GM21390 (cell line): ENCODE measurements at regions not wholly inside any gene's neighbourhood (a gene's known extent, or its start where the extent isn't known, plus 50 kb on each side); places are given as distances from the start of the nearest gene placed in this dataset.

Experiments used
- ATAC-seq: cut with Tn5 transposase; IDR thresholded peaks from one replicate; pipeline ENCODE4 v1.9.1; 2021; ENCODE audit not compliant: unreplicated experiment

DNA sequence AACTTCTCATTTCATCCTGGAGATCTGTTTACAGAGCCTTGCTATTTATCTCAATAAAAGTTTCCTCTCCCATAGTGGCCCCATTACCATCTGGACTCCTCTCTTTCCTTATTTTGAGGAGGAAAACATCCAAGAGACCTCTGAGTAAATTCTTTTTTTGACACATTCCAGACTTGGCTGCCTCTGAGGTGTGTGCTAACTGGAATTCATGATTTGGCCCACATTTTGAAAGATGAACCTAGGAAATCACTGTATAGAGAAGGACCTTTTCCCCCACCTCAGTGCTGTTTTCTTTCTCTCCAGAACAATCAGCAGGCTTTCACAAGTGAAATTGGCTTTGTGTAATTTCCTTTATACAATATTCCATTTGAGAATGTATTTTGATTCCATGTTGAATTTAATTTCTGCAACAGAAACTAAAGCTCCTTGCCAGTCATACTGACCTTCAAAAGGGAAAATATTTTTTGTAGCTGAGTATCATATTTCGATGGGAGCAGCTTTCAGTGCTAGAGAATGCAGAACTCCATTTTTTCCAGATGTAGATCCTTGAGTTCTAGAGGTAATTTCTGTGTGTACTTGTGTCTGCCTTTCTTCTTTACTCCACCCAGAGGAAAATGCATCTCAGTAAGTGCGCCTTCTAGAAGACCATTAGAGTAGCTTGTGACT, 244.9 kb upstream of the RGS6 start:
- no peak for ATAC-seq

GRCh38 chr14:71688576-71688975, 243.7 kb upstream of the RGS6 start:
- ATAC-seq, result no peak

GRCh38 chr14:71690478-71690877, 241.8 kb upstream of the RGS6 start:
- no peak for ATAC-seq

DNA sequence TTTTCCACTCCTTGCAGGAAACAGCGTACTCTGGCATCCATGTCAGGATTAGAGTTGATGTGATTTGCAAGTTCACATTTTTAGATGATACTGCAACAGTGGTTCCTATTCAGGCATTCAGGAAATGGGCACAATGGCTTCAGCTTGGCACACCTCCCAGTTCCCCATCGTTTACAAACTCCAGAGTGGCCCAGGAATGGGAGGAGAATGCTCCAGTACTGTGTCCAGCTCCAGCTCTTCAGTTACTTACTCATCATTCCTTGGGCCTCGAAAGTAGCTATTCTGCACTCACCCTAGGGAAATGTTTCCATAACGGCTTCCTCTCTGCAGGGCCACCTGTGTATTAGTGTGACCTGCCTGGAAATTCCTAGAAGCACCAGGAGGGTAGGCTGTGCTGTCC, 239.7 kb upstream of the RGS6 start:
- no peak for ATAC-seq

- ATAC-seq, result no peak
Measured at GRCh38 chr14:71693381-71693780, 238.8 kb upstream of the RGS6 start.

GRCh38 chr14:71694591-71695530, 237.4 kb upstream of the RGS6 start:
- ATAC-seq, result no peak

GRCh38 chr14:71695611-71696350, 236.4 kb upstream of the RGS6 start:
- no peak for ATAC-seq

DNA sequence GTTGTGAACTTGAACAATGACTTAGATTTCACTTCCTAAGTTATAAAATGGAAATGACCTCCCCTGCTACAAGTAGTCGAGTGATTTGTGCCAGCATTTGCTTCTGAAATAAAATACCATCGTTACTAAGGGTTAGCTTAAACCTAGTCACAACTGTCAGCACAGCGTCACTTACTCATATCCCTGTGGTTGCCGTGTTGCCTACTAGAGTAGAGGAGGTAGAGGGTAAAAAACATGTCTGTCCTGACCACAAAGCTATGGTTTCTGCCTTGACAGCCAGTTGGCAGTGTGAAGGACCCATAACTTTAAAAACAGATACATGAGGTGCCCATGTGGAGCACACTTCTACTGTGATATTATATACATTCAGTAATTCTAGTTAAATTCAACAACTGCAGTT, 234.2 kb upstream of the RGS6 start:
- ATAC-seq, result no peak

DNA sequence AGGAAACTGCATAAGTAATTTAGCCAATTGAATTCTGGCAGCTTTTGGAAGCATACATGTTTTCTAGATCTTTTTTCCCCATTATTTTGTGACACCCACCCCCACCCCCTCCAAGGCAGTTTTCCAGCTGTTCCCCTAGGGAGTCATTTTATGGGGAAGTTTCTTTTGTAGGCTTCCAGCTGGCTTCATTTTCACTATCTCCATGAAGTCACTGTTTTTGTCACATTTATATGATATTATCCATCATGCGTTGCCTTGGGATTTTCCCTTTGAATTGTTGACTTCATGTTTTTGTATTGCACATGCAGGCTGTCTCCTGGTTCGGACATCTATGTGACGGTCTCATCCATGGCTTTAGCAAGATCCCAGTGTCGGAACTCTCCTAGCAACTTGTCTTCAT, 233.6 kb upstream of the RGS6 start:
- no peak for ATAC-seq

- ATAC-seq, result no peak
Measured at GRCh38 chr14:71701990-71702389, 230.2 kb upstream of the RGS6 start.

GRCh38 chr14:71702786-71703185, 229.4 kb upstream of the RGS6 start:
- ATAC-seq, result no peak

DNA sequence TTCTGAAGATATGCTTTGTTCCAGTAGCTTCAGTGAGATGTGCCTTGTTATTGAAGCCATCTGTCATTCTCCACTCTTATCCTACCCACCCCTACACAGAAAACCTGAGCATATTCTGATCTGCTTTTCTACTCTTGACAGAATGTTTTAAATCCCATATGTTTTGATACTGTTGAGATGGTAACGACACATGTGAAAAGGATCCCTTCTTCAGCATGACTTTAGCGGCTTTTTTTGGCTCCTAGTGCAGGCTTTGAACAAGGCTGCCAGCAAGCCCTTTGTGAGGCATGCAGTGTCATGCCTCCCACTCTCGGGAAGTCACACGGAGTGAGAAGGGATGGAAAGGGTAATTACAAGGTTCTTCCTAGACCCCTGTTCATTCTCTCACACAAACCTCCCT, 228.8 kb upstream of the RGS6 start:
- ATAC-seq, result no peak

- ATAC-seq, result no peak
Measured at GRCh38 chr14:71704210-71704609, 228.0 kb upstream of the RGS6 start.

GRCh38 chr14:71705460-71705859, 226.8 kb upstream of the RGS6 start:
- no peak for ATAC-seq

- ATAC-seq, result no peak
Measured at GRCh38 chr14:71709076-71709475, 223.2 kb upstream of the RGS6 start.

- no peak for ATAC-seq
Measured at GRCh38 chr14:71709987-71710386, 222.2 kb upstream of the RGS6 start.

GRCh38 chr14:71711125-71711524, 221.1 kb upstream of the RGS6 start:
- ATAC-seq, result no peak

DNA sequence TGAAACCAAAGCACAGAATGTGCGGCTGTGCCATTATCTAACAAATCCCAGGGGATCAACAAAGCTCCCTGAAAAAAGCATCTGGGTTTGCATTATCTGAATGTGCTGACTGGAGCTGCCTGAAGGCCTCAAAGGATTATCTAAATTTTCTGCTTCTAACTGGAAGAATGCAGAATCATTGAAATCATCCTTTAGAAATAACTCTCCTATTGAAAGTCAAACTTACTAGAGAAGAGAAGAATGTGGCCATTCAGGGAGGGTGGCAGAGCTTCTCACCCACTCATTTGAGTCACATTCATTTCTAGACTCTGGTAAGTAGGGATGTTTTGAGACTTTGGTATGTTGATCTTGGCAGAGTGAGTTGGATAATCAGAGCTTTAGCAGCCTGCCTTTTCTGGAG, 220.6 kb upstream of the RGS6 start:
- ATAC-seq, result no peak

DNA sequence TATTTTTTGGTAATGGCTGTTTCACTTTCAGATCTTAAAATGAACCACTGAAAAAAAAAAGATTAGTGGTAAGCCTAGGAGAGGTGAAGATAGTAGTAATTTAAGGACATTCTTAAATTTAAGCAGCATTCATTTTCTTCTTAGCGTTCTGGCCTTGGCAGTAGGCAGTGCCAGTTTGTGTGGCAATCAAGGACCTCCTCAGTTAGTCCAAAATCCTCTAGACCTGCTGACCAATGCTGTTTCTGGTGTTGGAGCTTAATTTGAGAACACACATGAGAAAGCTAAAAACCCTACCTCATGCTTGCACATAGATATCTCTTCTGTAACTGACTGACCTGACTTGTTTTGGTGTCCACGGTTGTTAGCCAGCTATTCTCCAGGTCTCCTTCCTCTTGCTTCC, 219.8 kb upstream of the RGS6 start:
- ATAC-seq, result no peak

DNA sequence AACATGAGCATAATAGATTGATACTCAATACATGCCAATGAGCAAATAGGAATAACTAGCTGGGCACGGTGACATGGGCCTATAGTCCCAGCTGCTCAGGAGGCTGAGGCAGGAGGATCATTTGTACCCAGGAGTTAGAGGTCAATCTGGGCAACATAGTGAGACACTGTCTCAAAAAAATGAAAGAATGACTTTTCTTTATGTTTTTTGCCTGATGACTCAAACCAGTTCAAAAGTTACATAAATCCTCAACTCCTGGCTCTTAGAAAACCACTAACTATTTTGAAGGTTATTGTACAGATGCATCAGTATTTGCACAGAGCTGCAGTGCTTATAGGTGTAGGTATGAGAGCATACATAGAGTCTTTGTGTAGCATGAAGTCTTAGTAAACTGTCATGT, 219.2 kb upstream of the RGS6 start:
- no peak for ATAC-seq

DNA sequence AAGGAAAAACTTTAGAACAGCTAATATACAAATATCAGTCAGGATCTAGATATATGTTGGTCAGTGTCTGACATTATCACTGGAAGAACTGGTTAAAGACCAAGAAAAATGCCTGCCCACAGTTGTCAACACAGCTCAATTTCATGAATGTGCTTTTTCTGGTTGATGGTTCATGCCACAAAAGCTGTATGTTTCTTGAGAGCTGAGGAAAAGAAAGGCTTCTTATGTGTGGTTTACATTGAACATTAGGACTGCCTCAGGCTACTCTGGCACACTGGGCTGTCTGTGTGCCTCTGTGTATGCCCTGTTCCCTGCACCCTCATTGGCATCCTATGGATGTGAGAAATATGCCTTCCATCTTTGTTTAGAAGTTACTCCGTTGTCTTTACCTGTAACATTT, 218.8 kb upstream of the RGS6 start:
- no peak for ATAC-seq

GRCh38 chr14:71714225-71714624, 218.0 kb upstream of the RGS6 start:
- no peak for ATAC-seq
